Tibial artery (tissue), 4 donors: ENCODE measurements at regions not wholly inside any gene's neighbourhood (a gene's known extent, or its start where the extent isn't known, plus 50 kb on each side); places are given as distances from the start of the nearest gene placed in this dataset.

Experiments used
- DNase-seq, 2 donors: peaks; one replicate each; pipeline ENCODE4 v3.0.0-alpha.2; 2019
- H3K27ac ChIP-seq, 2 donors: fragments of 200-600 bp; sonication (generic) in 1 of 2; 1 replicate in 1 of 2; 2 replicates in 1 of 2; pipeline ENCODE4 v1.5.1; 2018 to 2019; ENCODE audit warnings: mild to moderate bottlenecking in 1 of 2
- H3K27me3 ChIP-seq, 2 donors: fragments of 200-600 bp; sonication (generic) in 1 of 2; one replicate each; pipeline versions ENCODE4 v1.5.1 to v1.6.0; 2016 to 2019
- H3K36me3 ChIP-seq, 3 donors: fragments of 200-600 bp; sonication (generic) in 2 of 3; one replicate each; pipeline ENCODE4 v1.5.1; 2016 to 2019; ENCODE audit warnings: mild to moderate bottlenecking in 2 of 3
- H3K4me1 ChIP-seq, 4 donors: fragments of 200-600 bp; sonication (generic) in 2 of 4; 1 replicate in 3 of 4; 2 replicates in 1 of 4; pipeline ENCODE4 v1.5.1; 2016 to 2019
- H3K4me3 ChIP-seq, 2 donors: fragments of 200-600 bp; sonication (generic) in 1 of 2; 1 replicate in 1 of 2; 2 replicates in 1 of 2; pipeline ENCODE4 v1.5.1; 2018 to 2019; ENCODE audit warnings: mild to moderate bottlenecking in 2 of 2
- H3K9me3 ChIP-seq, 3 donors: fragments of 200-600 bp; sonication (generic) in 1 of 3; one replicate each; pipeline ENCODE4 v1.5.1; 2016 to 2019
- intact Hi-C: fragments of 100-400 bp; cut with DNase I; formaldehyde crosslinking; loops from one replicate; pipeline ENCODE4 v1.15.0; 2023; ENCODE audit warnings: low total_unique reads
- TF ChIP-seq, protein P1 (sequence below), 2 experiments: fragments of 200-600 bp in 1 of 2; fragments of 450-650 bp in 1 of 2; IDR thresholded peaks; one replicate each; pipeline ENCODE4 v1.5.1; 2017 to 2019; ENCODE audit warnings: antibody characterized with exemption in 2 of 2, mild to moderate bottlenecking in 1 of 2, moderate library complexity in 1 of 2

DNA sequence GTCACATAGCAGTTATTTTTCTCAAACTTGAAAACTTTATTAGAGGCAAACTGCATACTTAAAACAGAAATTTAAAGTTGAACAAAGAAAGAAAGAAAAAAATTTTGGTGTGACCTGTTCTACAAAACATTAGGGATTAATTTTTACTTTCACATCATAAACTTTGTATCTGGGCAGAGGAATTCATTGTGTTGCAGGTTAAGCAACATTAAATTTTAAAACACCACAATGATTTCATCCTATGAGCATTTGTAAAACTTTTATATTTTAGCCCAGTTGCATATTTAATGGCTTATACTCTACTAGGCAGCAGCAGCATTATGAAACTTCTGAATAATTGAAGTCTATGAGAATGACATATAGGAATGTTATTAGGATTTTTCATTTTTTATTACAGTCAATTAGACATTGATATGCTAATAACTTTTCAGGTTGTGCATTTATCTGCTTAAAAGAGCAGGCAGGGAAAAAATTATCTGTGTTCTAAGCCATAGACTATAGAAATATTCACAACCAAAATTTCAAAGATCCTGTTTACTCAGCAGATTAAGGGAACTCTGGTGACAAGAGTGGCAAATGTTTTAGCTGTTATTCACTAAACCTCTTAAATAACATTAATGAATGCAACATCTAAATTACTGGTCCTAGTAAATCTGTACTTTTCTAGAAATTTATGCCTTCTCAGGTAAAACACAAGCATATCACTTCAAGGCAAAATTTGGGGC is 1088.5 kb upstream of the CDH6 start:
- TF ChIP-seq, protein P1, sequence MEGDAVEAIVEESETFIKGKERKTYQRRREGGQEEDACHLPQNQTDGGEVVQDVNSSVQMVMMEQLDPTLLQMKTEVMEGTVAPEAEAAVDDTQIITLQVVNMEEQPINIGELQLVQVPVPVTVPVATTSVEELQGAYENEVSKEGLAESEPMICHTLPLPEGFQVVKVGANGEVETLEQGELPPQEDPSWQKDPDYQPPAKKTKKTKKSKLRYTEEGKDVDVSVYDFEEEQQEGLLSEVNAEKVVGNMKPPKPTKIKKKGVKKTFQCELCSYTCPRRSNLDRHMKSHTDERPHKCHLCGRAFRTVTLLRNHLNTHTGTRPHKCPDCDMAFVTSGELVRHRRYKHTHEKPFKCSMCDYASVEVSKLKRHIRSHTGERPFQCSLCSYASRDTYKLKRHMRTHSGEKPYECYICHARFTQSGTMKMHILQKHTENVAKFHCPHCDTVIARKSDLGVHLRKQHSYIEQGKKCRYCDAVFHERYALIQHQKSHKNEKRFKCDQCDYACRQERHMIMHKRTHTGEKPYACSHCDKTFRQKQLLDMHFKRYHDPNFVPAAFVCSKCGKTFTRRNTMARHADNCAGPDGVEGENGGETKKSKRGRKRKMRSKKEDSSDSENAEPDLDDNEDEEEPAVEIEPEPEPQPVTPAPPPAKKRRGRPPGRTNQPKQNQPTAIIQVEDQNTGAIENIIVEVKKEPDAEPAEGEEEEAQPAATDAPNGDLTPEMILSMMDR (IDR thresholded peaks at IDR 0.05) = no peak
- intact Hi-C loops = no loop called here
- no peak overlapping the region for H3K4me3 ChIP-seq
- no peak overlapping the region for H3K27ac ChIP-seq
- no peaks in the 10 kb centered on the region for H3K27me3 ChIP-seq
- no peaks in the 10 kb centered on the region for H3K9me3 ChIP-seq
- peaks cover 0 to 9% (median 0%) of the 10 kb centered on the region in 4 donors for H3K4me1 ChIP-seq
- no peaks in the 10 kb centered on the region for H3K36me3 ChIP-seq
- no peak for DNase-seq

- peaks cover 0 to 13% (median 0%) of the 10 kb centered on the region in 4 donors for H3K4me1 ChIP-seq
- no peaks in the 10 kb centered on the region for H3K9me3 ChIP-seq
- H3K27me3 ChIP-seq = no peaks in the 10 kb centered on the region
- H3K27ac ChIP-seq = no peak overlapping the region
- no peak overlapping the region for H3K4me3 ChIP-seq
- intact Hi-C loops = no loop called here
- DNase-seq = no peak
- TF ChIP-seq, protein P1 (IDR thresholded peaks at IDR 0.05) = no peak
- H3K36me3 ChIP-seq = no peaks in the 10 kb centered on the region
These were observed 1089.9 kb upstream of the CDH6 start for GRCh38 chr5:30103452-30104202.

GRCh38 chr5:30103052-30103451 is 1090.4 kb upstream of the CDH6 start:
- no peak for DNase-seq
- peaks cover 0 to 13% (median 0%) of the 10 kb centered on the region in 4 donors for H3K4me1 ChIP-seq
- H3K27ac ChIP-seq = no peak overlapping the region
- H3K27me3 ChIP-seq = no peaks in the 10 kb centered on the region
- H3K4me3 ChIP-seq = no peak overlapping the region
- H3K9me3 ChIP-seq = no peaks in the 10 kb centered on the region
- intact Hi-C loops = no loop called here
- TF ChIP-seq, protein P1 (IDR thresholded peaks at IDR 0.05) = no peak
- no peaks in the 10 kb centered on the region for H3K36me3 ChIP-seq

DNA sequence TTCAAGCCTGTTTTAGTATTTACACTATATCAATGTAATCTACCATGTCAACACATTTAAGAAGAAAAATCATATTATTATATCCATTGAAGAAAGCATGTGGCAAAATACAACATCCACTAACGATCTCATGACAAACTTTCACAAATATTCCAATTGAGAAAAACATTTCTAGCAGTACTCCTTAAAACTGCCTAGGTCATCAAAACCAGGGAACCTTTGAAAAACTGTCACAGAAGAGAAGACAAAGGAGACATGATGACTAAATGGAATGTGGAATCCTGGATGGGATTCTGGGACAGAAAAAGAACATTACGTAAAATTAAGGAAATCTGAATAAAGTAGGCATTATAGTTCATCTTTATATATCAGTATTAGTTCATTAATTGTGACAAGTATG is 1091.3 kb upstream of the CDH6 start:
- H3K27me3 ChIP-seq = no peaks in the 10 kb centered on the region
- intact Hi-C loops = no loop called here
- no peak overlapping the region for H3K27ac ChIP-seq

DNA sequence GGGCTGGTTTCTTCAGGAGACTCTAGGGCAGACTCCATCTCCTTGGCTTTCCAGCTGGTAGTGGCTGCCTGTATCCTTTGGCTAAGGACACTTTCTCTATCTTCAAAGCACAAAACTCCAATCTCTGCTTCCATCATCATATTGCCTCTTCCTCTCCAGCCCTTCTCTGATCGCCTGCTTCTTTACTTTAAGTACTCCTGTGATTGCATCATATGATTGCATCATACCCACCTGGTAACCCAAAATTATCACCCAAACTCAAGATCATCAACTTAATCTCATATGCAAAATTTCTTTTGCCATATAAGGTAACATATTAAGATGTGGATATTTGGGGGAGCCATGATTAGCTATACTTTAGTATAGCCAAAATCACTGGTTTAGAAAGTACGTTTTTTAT is 1092.6 kb upstream of the CDH6 start:
- intact Hi-C loops = no loop called here
- TF ChIP-seq, protein P1 (IDR thresholded peaks at IDR 0.05) = no peak
- Histone ChIP-seq H3K27me3 (no peaks in the 10 kb centered on the region), H3K4me3 (no peak overlapping the region), H3K36me3 (no peaks in the 10 kb centered on the region), H3K9me3 (no peaks in the 10 kb centered on the region), H3K4me1 (peaks cover 0 to 13% (median 0%) of the 10 kb centered on the region in 4 donors), H3K27ac (no peak overlapping the region)
- DNase-seq = no peak

More for the DNA sequence above, 1091.3 kb upstream of the CDH6 start:
- no peaks in the 10 kb centered on the region for H3K36me3 ChIP-seq
- no peak for DNase-seq
- no peak overlapping the region for H3K4me3 ChIP-seq
- no peaks in the 10 kb centered on the region for H3K9me3 ChIP-seq
- peaks cover 0 to 13% (median 0%) of the 10 kb centered on the region in 4 donors for H3K4me1 ChIP-seq
- TF ChIP-seq, protein P1 (IDR thresholded peaks at IDR 0.05) = no peak
